Calu3 (cell line): ENCODE measurements at regions not wholly inside any gene's neighbourhood (a gene's known extent, or its start where the extent isn't known, plus 50 kb on each side); places are given as distances from the start of the nearest gene placed in this dataset.
"Not testable (repeated sequence)": the region's sequence is repeated elsewhere in the genome, so short reads cannot be mapped to it uniquely, and the experiment has no call there.

ENCODE experiments used
- BruUV-seq: library from RNA; stranded (reverse); fragments of 400-500 nt; replicated peaks from 2 replicates; lab custom pipeline; 2021; lab: Mats Ljungman, UMichigan
- CTCF ChIA-PET: fragments of 300-600 bp; sonication (Branson Sonifier 250); formaldehyde crosslinking; loops from one replicate; lab custom pipeline; 2022; ENCODE audit warnings: antibody characterized with exemption; lab: Charles Lee
- DNase-seq: peaks from one replicate; pipeline ENCODE4 v3.0.0; 2022
- H3K27ac Mint-ChIP-seq: one replicate; pipeline ENCODE4 v1.8.0; 2022; ENCODE audit warnings: mixed read lengths; ENCODE audit not compliant: unreplicated experiment
- H3K27me3 Mint-ChIP-seq: one replicate; pipeline ENCODE4 v1.8.0; 2022; ENCODE audit warnings: mixed read lengths; ENCODE audit not compliant: unreplicated experiment
- H3K36me3 Mint-ChIP-seq: one replicate; pipeline ENCODE4 v1.8.0; 2022; ENCODE audit warnings: mild to moderate bottlenecking, moderate library complexity, mixed read lengths; ENCODE audit not compliant: insufficient read depth, unreplicated experiment
- H3K4me1 Mint-ChIP-seq: one replicate; pipeline ENCODE4 v1.8.0; 2022; ENCODE audit warnings: mild to moderate bottlenecking, low read depth, mixed read lengths; ENCODE audit not compliant: unreplicated experiment
- H3K4me3 Mint-ChIP-seq: one replicate; pipeline ENCODE4 v1.8.0; 2022; ENCODE audit warnings: mild to moderate bottlenecking, low read depth, moderate library complexity, mixed read lengths; ENCODE audit not compliant: unreplicated experiment
- H3K9me3 Mint-ChIP-seq: one replicate; pipeline ENCODE4 v1.8.0; 2022; ENCODE audit warnings: low read depth, mixed read lengths; ENCODE audit not compliant: unreplicated experiment
- intact Hi-C: fragments of 100-400 bp; cut with micrococcal nuclease; formaldehyde crosslinking; loops from one replicate; pipeline ENCODE4 v1.10.0; 2022; ENCODE audit not compliant: unreplicated experiment

DNA sequence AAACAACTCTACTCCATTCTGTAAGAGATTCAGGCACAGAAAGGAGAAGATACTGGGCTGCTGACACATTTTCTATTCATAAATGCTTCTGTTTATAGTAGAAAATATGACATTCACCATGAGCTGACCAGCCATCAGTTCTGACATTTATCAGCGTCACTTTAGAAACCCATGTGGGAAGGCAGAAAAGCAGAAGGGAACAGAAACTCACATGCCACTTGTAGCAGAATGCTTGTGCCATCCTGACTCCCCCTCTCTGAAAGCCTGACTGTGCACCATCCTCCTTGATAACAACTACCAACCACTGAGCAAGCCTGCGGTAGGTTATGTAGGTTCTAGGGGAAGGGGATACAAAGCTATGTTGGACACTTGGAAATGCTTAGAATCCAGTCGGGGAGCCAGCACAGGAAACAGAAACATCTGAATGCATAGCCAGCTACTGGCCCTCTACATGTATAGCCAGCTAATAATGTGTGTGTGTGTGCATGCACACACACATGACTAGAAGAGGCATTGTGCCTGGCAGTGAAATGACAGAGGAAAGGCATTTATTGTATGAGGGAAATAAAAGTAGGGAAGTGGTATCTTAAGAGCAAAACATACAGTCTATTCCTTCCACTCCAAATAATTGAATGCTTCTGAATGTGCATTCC, 104.3 kb downstream of the SPDYE17 start:
- DNase-seq, H3K4me3 Mint-ChIP-seq, BruUV-seq, H3K9me3 Mint-ChIP-seq, H3K4me1 Mint-ChIP-seq, H3K27ac Mint-ChIP-seq, intact Hi-C loops, H3K27me3 Mint-ChIP-seq, H3K36me3 Mint-ChIP-seq, CTCF ChIA-PET: not testable (repeated sequence)

DNA sequence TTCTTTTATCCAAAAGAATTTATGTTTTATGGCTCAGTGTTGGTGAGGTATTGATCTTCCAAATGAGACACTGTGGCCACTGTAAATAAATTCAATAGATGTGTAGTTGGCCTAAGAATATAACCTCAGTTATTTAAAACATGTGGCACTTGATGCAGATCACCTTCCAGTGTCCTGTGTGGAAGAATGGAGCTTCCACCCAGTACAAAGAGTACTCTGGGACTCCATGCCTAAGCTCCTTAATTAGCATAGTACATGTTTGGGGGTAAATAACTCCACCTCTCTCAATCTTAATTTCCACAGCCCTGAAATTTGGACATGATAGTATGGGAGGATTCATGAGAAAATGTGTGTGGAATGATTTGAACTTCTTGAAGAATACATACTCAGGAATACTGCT, 105.7 kb downstream of the SPDYE17 start:
- intact Hi-C loops, CTCF ChIA-PET, BruUV-seq, H3K4me3 Mint-ChIP-seq, H3K36me3 Mint-ChIP-seq, DNase-seq, H3K27me3 Mint-ChIP-seq, H3K9me3 Mint-ChIP-seq, H3K27ac Mint-ChIP-seq, H3K4me1 Mint-ChIP-seq: not testable (repeated sequence)

DNA sequence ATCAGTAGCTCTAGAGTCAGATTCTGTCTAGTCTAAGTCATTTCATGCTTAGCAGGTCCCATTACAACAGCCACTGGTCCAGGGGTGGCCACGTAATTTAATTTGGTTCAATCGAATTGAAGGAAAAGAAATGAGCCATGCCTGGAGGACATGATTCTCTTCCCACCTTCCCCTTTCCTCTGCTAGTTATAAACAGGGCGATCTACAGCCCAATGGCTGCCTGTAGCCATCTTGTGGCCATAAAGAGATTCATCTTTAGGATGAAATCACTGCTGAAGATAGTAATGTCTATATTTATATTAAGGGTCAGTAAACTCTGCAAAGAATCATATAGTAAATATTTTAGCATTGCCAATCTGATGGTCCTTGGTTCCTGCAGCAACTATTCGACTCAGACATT, 107.4 kb downstream of the SPDYE17 start:
- H3K4me3 Mint-ChIP-seq, H3K27ac Mint-ChIP-seq, H3K9me3 Mint-ChIP-seq, H3K36me3 Mint-ChIP-seq, BruUV-seq, DNase-seq, CTCF ChIA-PET, H3K27me3 Mint-ChIP-seq, intact Hi-C loops, H3K4me1 Mint-ChIP-seq: not testable (repeated sequence)

- H3K9me3 Mint-ChIP-seq, BruUV-seq, CTCF ChIA-PET, intact Hi-C loops, H3K4me1 Mint-ChIP-seq, H3K27ac Mint-ChIP-seq, H3K4me3 Mint-ChIP-seq, DNase-seq, H3K27me3 Mint-ChIP-seq, H3K36me3 Mint-ChIP-seq: not testable (repeated sequence)
Observed at GRCh38 chr7:76918619-76919018, 113.5 kb downstream of the SPDYE17 start.

GRCh38 chr7:76914361-76914760, 117.8 kb downstream of the SPDYE17 start:
- H3K27ac Mint-ChIP-seq, H3K27me3 Mint-ChIP-seq, H3K4me1 Mint-ChIP-seq, H3K9me3 Mint-ChIP-seq, H3K4me3 Mint-ChIP-seq, DNase-seq, H3K36me3 Mint-ChIP-seq, BruUV-seq, intact Hi-C loops, CTCF ChIA-PET: not testable (repeated sequence)

DNA sequence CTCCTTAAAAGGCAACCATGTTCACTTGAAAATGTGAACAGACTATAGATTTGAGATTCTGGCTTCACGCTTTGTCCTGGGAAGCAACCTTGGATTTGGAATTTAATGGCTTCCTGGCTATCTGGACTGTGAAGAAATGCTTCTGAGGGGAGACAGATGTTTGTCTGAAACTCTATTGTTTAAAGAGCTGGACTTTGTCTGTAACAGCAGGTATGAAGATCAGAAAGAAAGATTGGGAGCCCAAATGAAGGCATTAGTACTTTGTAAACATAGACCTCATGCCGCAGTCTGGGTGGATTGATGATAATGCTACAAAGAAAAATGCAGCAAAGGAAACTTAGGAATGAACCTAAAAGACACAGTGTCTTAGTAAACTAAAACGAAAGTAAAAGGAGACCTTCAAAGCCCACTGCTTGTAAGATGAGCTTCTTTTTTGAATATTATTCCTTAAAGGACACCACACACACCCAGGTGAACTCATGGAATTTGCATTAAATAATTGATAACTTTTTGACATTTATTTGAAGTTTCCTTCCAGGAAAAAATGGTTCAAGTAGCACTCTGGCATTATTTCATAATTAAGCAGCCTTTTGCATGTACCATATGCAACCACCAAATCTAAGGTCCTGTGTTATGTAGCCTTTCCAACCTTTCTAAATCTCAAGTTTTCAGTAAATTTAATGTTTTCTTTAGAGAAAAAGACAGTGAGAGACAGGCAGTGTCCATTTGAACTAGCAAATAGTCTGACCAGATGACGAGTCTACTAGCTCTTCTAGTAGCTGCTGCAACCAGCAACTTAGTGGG, 119.9 kb downstream of the SPDYE17 start:
- H3K27ac Mint-ChIP-seq, H3K27me3 Mint-ChIP-seq, H3K9me3 Mint-ChIP-seq, H3K4me3 Mint-ChIP-seq, CTCF ChIA-PET, DNase-seq, BruUV-seq, H3K4me1 Mint-ChIP-seq, H3K36me3 Mint-ChIP-seq, intact Hi-C loops: not testable (repeated sequence)

DNA sequence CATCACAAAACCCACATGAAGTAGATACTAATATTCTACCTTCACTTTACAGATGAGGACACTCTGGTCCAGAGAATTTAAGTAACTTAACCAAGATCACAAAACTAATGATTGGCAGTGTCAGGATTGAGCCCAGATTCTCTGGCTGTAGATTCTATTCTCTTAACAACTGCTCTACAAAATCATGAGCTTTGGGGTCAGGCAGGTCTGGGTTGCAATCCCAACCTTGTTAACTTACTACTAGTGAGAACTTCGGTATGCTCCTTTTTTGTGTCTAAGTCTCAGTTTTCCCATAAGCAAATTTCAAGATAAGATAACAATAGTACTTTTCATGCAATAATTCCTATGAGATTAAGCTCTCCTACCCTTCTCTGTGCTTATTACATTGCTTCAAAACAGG, 127.5 kb downstream of the SPDYE17 start:
- BruUV-seq, H3K9me3 Mint-ChIP-seq, H3K27me3 Mint-ChIP-seq, CTCF ChIA-PET, H3K36me3 Mint-ChIP-seq, H3K4me1 Mint-ChIP-seq, intact Hi-C loops, DNase-seq, H3K4me3 Mint-ChIP-seq, H3K27ac Mint-ChIP-seq: not testable (repeated sequence)

DNA sequence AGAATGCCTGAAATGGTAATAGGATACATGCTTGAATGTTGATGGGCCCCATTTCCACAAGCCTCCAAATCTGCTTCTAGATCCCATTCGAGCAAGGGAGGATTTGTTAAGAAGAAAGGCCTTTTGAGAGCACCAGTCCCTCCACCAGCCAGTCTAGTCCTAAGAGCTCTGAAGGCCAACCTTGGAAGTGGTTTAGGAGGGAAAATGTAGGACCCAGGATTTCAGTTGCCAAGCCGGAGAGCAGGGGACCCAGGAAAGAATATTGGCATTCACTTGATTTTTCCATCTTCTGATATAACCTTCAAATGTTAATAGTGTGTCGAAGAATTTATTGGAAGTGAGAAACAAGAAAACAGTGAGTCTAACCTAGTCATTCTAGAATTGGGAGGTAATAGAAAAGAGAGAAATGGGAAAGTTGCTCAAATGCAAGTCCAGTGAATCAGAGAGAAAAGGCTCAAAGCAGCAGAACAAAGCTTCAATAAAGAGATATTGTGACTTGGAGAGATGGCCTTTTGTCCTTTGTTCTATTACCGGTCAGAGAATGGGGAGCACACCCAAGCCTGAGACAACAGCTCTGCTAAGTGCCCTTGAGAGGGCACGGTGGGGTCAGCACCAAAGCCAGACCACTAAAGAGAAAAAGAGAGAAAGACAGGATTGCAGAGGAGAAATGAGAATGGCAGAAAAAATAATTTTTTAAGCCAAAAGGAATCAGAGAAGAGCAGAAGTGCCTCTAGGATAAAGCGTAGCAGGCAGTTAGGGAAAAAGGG, 130.0 kb downstream of the SPDYE17 start:
- H3K9me3 Mint-ChIP-seq, DNase-seq, H3K4me3 Mint-ChIP-seq, BruUV-seq, intact Hi-C loops, H3K27ac Mint-ChIP-seq, H3K4me1 Mint-ChIP-seq, H3K27me3 Mint-ChIP-seq, H3K36me3 Mint-ChIP-seq, CTCF ChIA-PET: not testable (repeated sequence)

DNA sequence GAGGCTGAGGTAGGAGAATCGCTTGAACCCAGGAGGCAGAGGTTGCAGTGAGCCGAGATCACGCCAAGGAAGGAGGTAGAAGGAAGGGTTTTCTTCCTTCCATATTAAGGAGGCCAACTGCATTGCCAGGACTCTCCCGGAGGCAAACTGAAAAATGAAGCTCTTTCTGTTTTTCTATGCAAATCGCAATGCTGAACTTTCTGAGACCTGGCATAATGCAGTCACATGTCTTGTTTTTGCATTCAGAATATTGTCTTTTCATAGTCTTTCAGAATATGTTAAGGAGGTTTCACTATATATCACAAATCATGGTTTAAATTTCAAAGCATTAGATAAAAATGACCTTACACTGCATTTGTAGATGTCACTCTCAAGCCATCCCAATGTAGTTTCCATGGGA, 133.4 kb downstream of the SPDYE17 start:
- BruUV-seq, H3K9me3 Mint-ChIP-seq, intact Hi-C loops, CTCF ChIA-PET, H3K4me1 Mint-ChIP-seq, H3K27ac Mint-ChIP-seq, H3K27me3 Mint-ChIP-seq, H3K36me3 Mint-ChIP-seq, H3K4me3 Mint-ChIP-seq, DNase-seq: not testable (repeated sequence)
